ENCODE measurements at regions not wholly inside any gene's neighbourhood (a gene's known extent, or its start where the extent isn't known, plus 50 kb on each side); places are given as distances from the start of the nearest gene placed in this dataset.

GRCh38 chr6:121660277-121660676, 224.8 kb downstream of the GJA1 start:
- Histone ChIP-seq H3K4me3 (ENCODE audit: low read length in 3 of 3) (no peak overlapping the region), H3K4me1 (ENCODE audit: control insufficient read depth in 2 of 3, insufficient read depth in 2 of 3, low read depth in 1 of 3, low read length in 3 of 3) (no peaks in the 10 kb centered on the region), H3K36me3 (ENCODE audit: control insufficient read depth in 2 of 3, insufficient read depth in 3 of 3, low read length in 3 of 3) (no peaks in the 10 kb centered on the region), H3K27ac (ENCODE audit: low read depth in 2 of 2, low read length in 2 of 2) (no peak overlapping the region), H3K27me3 (ENCODE audit: control insufficient read depth, insufficient read depth, low read length) (no peaks in the 10 kb centered on the region), H3K9ac (ENCODE audit: low read length in 3 of 3) (no peak overlapping the region), H3K9me3 (ENCODE audit: control insufficient read depth in 2 of 3, insufficient read depth in 1 of 3, low read length in 3 of 3) (no peaks in the 10 kb centered on the region)
- DNase-seq (no peak), FAIRE-seq (no peak)
- TF ChIP-seq, protein P1, sequence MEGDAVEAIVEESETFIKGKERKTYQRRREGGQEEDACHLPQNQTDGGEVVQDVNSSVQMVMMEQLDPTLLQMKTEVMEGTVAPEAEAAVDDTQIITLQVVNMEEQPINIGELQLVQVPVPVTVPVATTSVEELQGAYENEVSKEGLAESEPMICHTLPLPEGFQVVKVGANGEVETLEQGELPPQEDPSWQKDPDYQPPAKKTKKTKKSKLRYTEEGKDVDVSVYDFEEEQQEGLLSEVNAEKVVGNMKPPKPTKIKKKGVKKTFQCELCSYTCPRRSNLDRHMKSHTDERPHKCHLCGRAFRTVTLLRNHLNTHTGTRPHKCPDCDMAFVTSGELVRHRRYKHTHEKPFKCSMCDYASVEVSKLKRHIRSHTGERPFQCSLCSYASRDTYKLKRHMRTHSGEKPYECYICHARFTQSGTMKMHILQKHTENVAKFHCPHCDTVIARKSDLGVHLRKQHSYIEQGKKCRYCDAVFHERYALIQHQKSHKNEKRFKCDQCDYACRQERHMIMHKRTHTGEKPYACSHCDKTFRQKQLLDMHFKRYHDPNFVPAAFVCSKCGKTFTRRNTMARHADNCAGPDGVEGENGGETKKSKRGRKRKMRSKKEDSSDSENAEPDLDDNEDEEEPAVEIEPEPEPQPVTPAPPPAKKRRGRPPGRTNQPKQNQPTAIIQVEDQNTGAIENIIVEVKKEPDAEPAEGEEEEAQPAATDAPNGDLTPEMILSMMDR (IDR thresholded peaks at IDR 0.05; ENCODE audit: borderline replicate concordance, extremely low read depth, insufficient read depth), result no peak
- intact Hi-C loops (cut with DNase I), result no loop called here

- DNase-seq, result no peak
- Histone ChIP-seq H3K36me3 (ENCODE audit: control insufficient read depth in 2 of 3, insufficient read depth in 3 of 3, low read length in 3 of 3) (no peaks in the 10 kb centered on the region), H3K27me3 (ENCODE audit: control insufficient read depth, insufficient read depth, low read length) (no peaks in the 10 kb centered on the region), H3K27ac (ENCODE audit: low read depth in 2 of 2, low read length in 2 of 2) (no peak overlapping the region), H3K9me3 (ENCODE audit: control insufficient read depth in 2 of 3, insufficient read depth in 1 of 3, low read length in 3 of 3) (no peaks in the 10 kb centered on the region), H3K4me3 (ENCODE audit: low read length in 3 of 3) (no peak overlapping the region), H3K9ac (ENCODE audit: low read length in 3 of 3) (no peak overlapping the region), H3K4me1 (ENCODE audit: control insufficient read depth in 2 of 3, insufficient read depth in 2 of 3, low read depth in 1 of 3, low read length in 3 of 3) (no peaks in the 10 kb centered on the region)
- intact Hi-C loops (cut with DNase I), result no loop called here
- FAIRE-seq, result no peak
- TF ChIP-seq, protein P1 (IDR thresholded peaks at IDR 0.05; ENCODE audit: borderline replicate concordance, extremely low read depth, insufficient read depth), result no peak
Observed at GRCh38 chr6:121663292-121663810, 227.9 kb downstream of the GJA1 start.

GRCh38 chr6:121664158-121664557, 228.7 kb downstream of the GJA1 start:
- Histone ChIP-seq H3K36me3 (ENCODE audit: control insufficient read depth in 2 of 3, insufficient read depth in 3 of 3, low read length in 3 of 3) (no peaks in the 10 kb centered on the region), H3K9me3 (ENCODE audit: control insufficient read depth in 2 of 3, insufficient read depth in 1 of 3, low read length in 3 of 3) (no peaks in the 10 kb centered on the region), H3K4me3 (ENCODE audit: low read length in 3 of 3) (no peak overlapping the region), H3K27ac (ENCODE audit: low read depth in 2 of 2, low read length in 2 of 2) (no peak overlapping the region), H3K4me1 (ENCODE audit: control insufficient read depth in 2 of 3, insufficient read depth in 2 of 3, low read depth in 1 of 3, low read length in 3 of 3) (no peaks in the 10 kb centered on the region), H3K27me3 (ENCODE audit: control insufficient read depth, insufficient read depth, low read length) (no peaks in the 10 kb centered on the region), H3K9ac (ENCODE audit: low read length in 3 of 3) (no peak overlapping the region)
- FAIRE-seq, result no peak
- intact Hi-C loops (cut with DNase I), result no loop called here
- DNase-seq, result no peak
- TF ChIP-seq, protein P1 (IDR thresholded peaks at IDR 0.05; ENCODE audit: borderline replicate concordance, extremely low read depth, insufficient read depth), result no peak

DNA sequence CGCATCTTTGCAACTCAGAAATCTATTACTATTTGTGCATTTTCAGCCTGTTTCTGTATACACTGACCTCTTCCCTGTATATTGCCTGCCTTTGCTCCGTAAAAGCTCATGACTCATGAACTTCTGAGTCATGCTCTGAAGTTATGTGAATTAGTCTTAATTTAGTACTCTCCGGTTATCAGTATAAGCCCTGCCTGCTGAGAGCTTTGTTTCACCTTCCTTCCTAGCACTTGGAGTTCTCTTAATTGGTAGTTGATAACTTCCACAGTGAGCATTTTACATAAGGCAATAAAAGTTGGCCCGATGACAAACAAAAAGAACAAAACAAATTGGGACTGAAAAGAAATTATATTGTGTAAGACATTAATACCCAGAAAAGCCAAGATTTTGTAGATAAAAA, 231.4 kb downstream of the GJA1 start:
- Histone ChIP-seq H3K4me3 (ENCODE audit: low read length in 3 of 3) (no peak overlapping the region), H3K27me3 (ENCODE audit: control insufficient read depth, insufficient read depth, low read length) (no peaks in the 10 kb centered on the region), H3K36me3 (ENCODE audit: control insufficient read depth in 2 of 3, insufficient read depth in 3 of 3, low read length in 3 of 3) (no peaks in the 10 kb centered on the region), H3K4me1 (ENCODE audit: control insufficient read depth in 2 of 3, insufficient read depth in 2 of 3, low read depth in 1 of 3, low read length in 3 of 3) (no peaks in the 10 kb centered on the region), H3K9me3 (ENCODE audit: control insufficient read depth in 2 of 3, insufficient read depth in 1 of 3, low read length in 3 of 3) (no peaks in the 10 kb centered on the region), H3K27ac (ENCODE audit: low read depth in 2 of 2, low read length in 2 of 2) (no peak overlapping the region), H3K9ac (ENCODE audit: low read length in 3 of 3) (no peak overlapping the region)
- intact Hi-C loops (cut with DNase I), result no loop called here
- FAIRE-seq (no peak), DNase-seq (no peak)
- TF ChIP-seq, protein P1 (IDR thresholded peaks at IDR 0.05; ENCODE audit: borderline replicate concordance, extremely low read depth, insufficient read depth), result no peak
